ENCODE measurements at regions not wholly inside any gene's neighbourhood (a gene's known extent, or its start where the extent isn't known, plus 50 kb on each side); places are given as distances from the start of the nearest gene placed in this dataset.

GRCh38 chr1:228940926-228941325 lies 205.6 kb downstream of the RHOU start:
- TF ChIP-seq CTCF (IDR thresholded peaks at IDR 0.05 in 4 of 5, conservative IDR thresholded peaks at IDR 0.05 in 1 of 5) = no peak
- TF ChIP-seq POLR2A (IDR thresholded peaks at IDR 0.05) = no peak

Measured in gastrocnemius medialis (tissue), 4 donors.